ENCODE measurements at regions not wholly inside any gene's neighbourhood (a gene's known extent, or its start where the extent isn't known, plus 50 kb on each side); places are given as distances from the start of the nearest gene placed in this dataset.

DNA sequence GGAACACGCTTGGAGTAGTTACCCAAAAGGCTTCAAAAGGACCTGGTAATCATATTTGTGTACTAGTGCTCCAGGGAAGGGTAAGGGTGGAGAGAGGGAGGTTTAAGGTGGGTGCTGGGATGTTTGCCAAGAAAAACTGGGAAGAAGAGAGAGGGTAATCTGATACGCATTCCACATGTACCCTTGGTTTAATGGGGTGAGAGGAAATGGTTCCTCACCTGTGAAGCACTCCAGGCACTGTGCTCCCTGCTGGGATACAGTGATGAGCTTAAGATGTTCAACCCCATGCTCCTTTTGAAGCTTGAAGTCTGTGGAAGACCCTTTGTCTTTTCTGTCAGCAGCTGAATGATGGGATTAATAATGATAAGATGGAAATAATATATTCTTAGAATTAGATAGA lies 98.4 kb downstream of the COX7C start:
- no TSS peak for BruUV-seq (replicated peaks)
- H2BK5ac ChIP-seq (ENCODE audit: low read depth, low read length, poor library complexity, severe bottlenecking): no peak overlapping the region
- intact Hi-C loops (cut with micrococcal nuclease): no loop called here

More for the DNA sequence above, 98.4 kb downstream of the COX7C start:
- no peak overlapping the region for H2BK15ac ChIP-seq (ENCODE audit: low read depth, low read length)
- no peak overlapping the region for H2BK120ac ChIP-seq (ENCODE audit: low read depth, low read length)
- POLR2A ChIA-PET (ENCODE audit: unreplicated experiment): no interaction called here
- no peak overlapping the region for H3K14ac ChIP-seq (replicated peaks; ENCODE audit: low read depth, low read length)
- no peak overlapping the region for H2AFZ ChIP-seq (replicated peaks; ENCODE audit: low read length, poor library complexity)
- no peaks in the 10 kb centered on the region for H3K27me3 ChIP-seq (ENCODE audit: control insufficient read depth, insufficient read depth, low read length)
- H3K4ac ChIP-seq (ENCODE audit: low read depth, low read length): no peak overlapping the region
- no peak for TF ChIP-seq BHLHE40 (IDR thresholded peaks at IDR 0.05; ENCODE audit: low read depth, low read length)
- no peak for TF ChIP-seq SMC3 (IDR thresholded peaks at IDR 0.05; ENCODE audit: low read depth, low read length)
- TF ChIP-seq, protein P1, sequence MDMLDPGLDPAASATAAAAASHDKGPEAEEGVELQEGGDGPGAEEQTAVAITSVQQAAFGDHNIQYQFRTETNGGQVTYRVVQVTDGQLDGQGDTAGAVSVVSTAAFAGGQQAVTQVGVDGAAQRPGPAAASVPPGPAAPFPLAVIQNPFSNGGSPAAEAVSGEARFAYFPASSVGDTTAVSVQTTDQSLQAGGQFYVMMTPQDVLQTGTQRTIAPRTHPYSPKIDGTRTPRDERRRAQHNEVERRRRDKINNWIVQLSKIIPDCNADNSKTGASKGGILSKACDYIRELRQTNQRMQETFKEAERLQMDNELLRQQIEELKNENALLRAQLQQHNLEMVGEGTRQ (IDR thresholded peaks at IDR 0.05; ENCODE audit: low read depth, low read length): no peak
- TF ChIP-seq RAD21 (IDR thresholded peaks at IDR 0.05; ENCODE audit: low read length): no peak
- no peak for TF ChIP-seq MAZ (IDR thresholded peaks at IDR 0.05; ENCODE audit: borderline replicate concordance, low read depth, low read length)
- no peak for TF ChIP-seq RCOR1 (IDR thresholded peaks at IDR 0.05; ENCODE audit: insufficient replicate concordance, low read length)
- TF ChIP-seq MXI1 (IDR thresholded peaks at IDR 0.05; ENCODE audit: borderline replicate concordance, low read depth, low read length): no peak
- no peak for TF ChIP-seq POLR2A (IDR thresholded peaks at IDR 0.05; ENCODE audit: low read depth, low read length)
- TF ChIP-seq CHD1 (IDR thresholded peaks at IDR 0.05; ENCODE audit: low read depth, low read length): no peak
- TF ChIP-seq, protein P2, sequence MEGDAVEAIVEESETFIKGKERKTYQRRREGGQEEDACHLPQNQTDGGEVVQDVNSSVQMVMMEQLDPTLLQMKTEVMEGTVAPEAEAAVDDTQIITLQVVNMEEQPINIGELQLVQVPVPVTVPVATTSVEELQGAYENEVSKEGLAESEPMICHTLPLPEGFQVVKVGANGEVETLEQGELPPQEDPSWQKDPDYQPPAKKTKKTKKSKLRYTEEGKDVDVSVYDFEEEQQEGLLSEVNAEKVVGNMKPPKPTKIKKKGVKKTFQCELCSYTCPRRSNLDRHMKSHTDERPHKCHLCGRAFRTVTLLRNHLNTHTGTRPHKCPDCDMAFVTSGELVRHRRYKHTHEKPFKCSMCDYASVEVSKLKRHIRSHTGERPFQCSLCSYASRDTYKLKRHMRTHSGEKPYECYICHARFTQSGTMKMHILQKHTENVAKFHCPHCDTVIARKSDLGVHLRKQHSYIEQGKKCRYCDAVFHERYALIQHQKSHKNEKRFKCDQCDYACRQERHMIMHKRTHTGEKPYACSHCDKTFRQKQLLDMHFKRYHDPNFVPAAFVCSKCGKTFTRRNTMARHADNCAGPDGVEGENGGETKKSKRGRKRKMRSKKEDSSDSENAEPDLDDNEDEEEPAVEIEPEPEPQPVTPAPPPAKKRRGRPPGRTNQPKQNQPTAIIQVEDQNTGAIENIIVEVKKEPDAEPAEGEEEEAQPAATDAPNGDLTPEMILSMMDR (conservative IDR thresholded peaks at IDR 0.05; ENCODE audit: low read depth, low read length): no peak
- TF ChIP-seq RFX5 (IDR thresholded peaks at IDR 0.05; ENCODE audit: low read depth, low read length): no peak
- TF ChIP-seq MAFK (IDR thresholded peaks at IDR 0.05; ENCODE audit: low read depth, low read length): no peak
- no peak for TF ChIP-seq CEBPB (IDR thresholded peaks at IDR 0.05; ENCODE audit: low read depth, low read length)
- TF ChIP-seq, protein P3, sequence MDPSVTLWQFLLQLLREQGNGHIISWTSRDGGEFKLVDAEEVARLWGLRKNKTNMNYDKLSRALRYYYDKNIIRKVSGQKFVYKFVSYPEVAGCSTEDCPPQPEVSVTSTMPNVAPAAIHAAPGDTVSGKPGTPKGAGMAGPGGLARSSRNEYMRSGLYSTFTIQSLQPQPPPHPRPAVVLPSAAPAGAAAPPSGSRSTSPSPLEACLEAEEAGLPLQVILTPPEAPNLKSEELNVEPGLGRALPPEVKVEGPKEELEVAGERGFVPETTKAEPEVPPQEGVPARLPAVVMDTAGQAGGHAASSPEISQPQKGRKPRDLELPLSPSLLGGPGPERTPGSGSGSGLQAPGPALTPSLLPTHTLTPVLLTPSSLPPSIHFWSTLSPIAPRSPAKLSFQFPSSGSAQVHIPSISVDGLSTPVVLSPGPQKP (IDR thresholded peaks at IDR 0.05; ENCODE audit: borderline replicate concordance, low read depth, low read length): no peak
- TF ChIP-seq NFE2L2 (IDR thresholded peaks at IDR 0.05; ENCODE audit: low read depth, low read length): no peak
- no peak for TF ChIP-seq FOS (IDR thresholded peaks at IDR 0.05; ENCODE audit: low read depth, low read length)
- H3K27ac ChIP-seq (ENCODE audit: insufficient read depth, low read length): no peak overlapping the region
- H3K4me1 ChIP-seq (ENCODE audit: control insufficient read depth, insufficient read depth, low read length): no peaks in the 10 kb centered on the region
- no peak overlapping the region for H3K56ac ChIP-seq (ENCODE audit: extremely low read depth, insufficient read depth, low read length)
- H4K8ac ChIP-seq (ENCODE audit: low read depth in 2 of 2, low read length in 2 of 2): no peak overlapping the region
- DNase-seq (no peak), ATAC-seq (ENCODE audit: low read depth) (no peak)
- H4K91ac ChIP-seq (ENCODE audit: insufficient read depth, low read depth, low read length): no peak overlapping the region
- no peak overlapping the region for H2AK9ac ChIP-seq (replicated peaks; ENCODE audit: low read depth, low read length, poor library complexity)
- H3K9me3 ChIP-seq (ENCODE audit: control insufficient read depth, insufficient read depth, low read length): no peaks in the 10 kb centered on the region
- H3K79me1 ChIP-seq (ENCODE audit: low read depth in 1 of 2, low read length in 2 of 2): no peaks in the 10 kb centered on the region
- no peak overlapping the region for H3K18ac ChIP-seq (ENCODE audit: low read depth, low read length)
- no peak overlapping the region for H3K23ac ChIP-seq (ENCODE audit: low read depth, low read length)
- H4K5ac ChIP-seq (ENCODE audit: low read depth, low read length): no peak overlapping the region
- no peaks in the 10 kb centered on the region for H3K9me1 ChIP-seq (ENCODE audit: insufficient read depth, low read length)
- in situ Hi-C loops (cut with MboI; ENCODE audit: low sequenced_read_pairs) (no loop called here), dilution Hi-C loops (cut with HindIII; ENCODE audit: low sequenced_read_pairs, unreplicated experiment) (no loop called here)
- no peak overlapping the region for H3K9ac ChIP-seq (ENCODE audit: low read depth, low read length)
- CTCF ChIA-PET: no interaction called here
- no peaks in the 10 kb centered on the region for H4K20me1 ChIP-seq (ENCODE audit: insufficient read depth, low read length)
- no peaks in the 10 kb centered on the region for H3K36me3 ChIP-seq (ENCODE audit: control insufficient read depth, insufficient read depth, low read length)
- H3K4me2 ChIP-seq (ENCODE audit: low read depth, low read length): no peak overlapping the region
- no CpG with 5 or more reads among the region's 2 CpGs for WGBS, 2 experiments (ENCODE audit: extremely low coverage in 2 of 2, insufficient read length in 1 of 2)
- no peak overlapping the region for H3K4me3 ChIP-seq (ENCODE audit: insufficient read depth, low read depth, low read length)
- H2BK20ac ChIP-seq (ENCODE audit: low read depth, low read length): no peak overlapping the region
- H2AK5ac ChIP-seq (ENCODE audit: low read depth, low read length): no peak overlapping the region
